Stimulated activated CD8-positive, alpha-beta memory T cell treated with anti-CD3 and anti-CD28 coated beads, Interleukin-12 subunit alpha, Interleukin-12 subunit beta, amount 100 ng/mL, for 24 hours (primary cell): ENCODE measurements at regions not wholly inside any gene's neighbourhood (a gene's known extent, or its start where the extent isn't known, plus 50 kb on each side); places are given as distances from the start of the nearest gene placed in this dataset.

Experiments used
- DNase-seq: peaks from one replicate; pipeline ENCODE4 v3.0.0-alpha.2; 2020; ENCODE audit errors: extremely low read depth

- no peak for DNase-seq
These were observed 139.8 kb downstream of the ZFP36L2 start for GRCh38 chr2:43086451-43087221.

GRCh38 chr2:43085929-43086328 is 140.5 kb downstream of the ZFP36L2 start:
- DNase-seq = no peak

- DNase-seq = no peak
These were observed 140.9 kb downstream of the ZFP36L2 start for GRCh38 chr2:43085505-43085904.

- no peak for DNase-seq
These were observed 141.7 kb downstream of the ZFP36L2 start for GRCh38 chr2:43084699-43085091.

GRCh38 chr2:43083710-43084698 is 142.4 kb downstream of the ZFP36L2 start:
- DNase-seq = no peak

GRCh38 chr2:43082903-43083677 is 143.3 kb downstream of the ZFP36L2 start:
- no peak for DNase-seq

- DNase-seq = no peak
These were observed 144.1 kb downstream of the ZFP36L2 start for GRCh38 chr2:43082111-43082894.

- no peak for DNase-seq
These were observed 145.2 kb downstream of the ZFP36L2 start for GRCh38 chr2:43081131-43081765.

GRCh38 chr2:43080571-43081021 is 145.8 kb downstream of the ZFP36L2 start:
- DNase-seq = no peak

GRCh38 chr2:43078781-43079755 is 147.3 kb downstream of the ZFP36L2 start:
- DNase-seq = no peak

- no peak for DNase-seq
These were observed 148.1 kb downstream of the ZFP36L2 start for GRCh38 chr2:43078301-43078700.

GRCh38 chr2:43077876-43078275 is 148.5 kb downstream of the ZFP36L2 start:
- DNase-seq = no peak

- no peak for DNase-seq
These were observed 149.7 kb downstream of the ZFP36L2 start for GRCh38 chr2:43076676-43077075.

- DNase-seq = no peak
These were observed 150.4 kb downstream of the ZFP36L2 start for GRCh38 chr2:43075811-43076585.

- DNase-seq = no peak
These were observed 151.3 kb downstream of the ZFP36L2 start for GRCh38 chr2:43075054-43075593.

GRCh38 chr2:43074592-43075053 is 151.8 kb downstream of the ZFP36L2 start:
- no peak for DNase-seq

- DNase-seq = no peak
These were observed 152.4 kb downstream of the ZFP36L2 start for GRCh38 chr2:43074052-43074451.

GRCh38 chr2:43073401-43073825 is 153.0 kb downstream of the ZFP36L2 start:
- no peak for DNase-seq
